Liver (tissue), 3 donors: ENCODE measurements at regions not wholly inside any gene's neighbourhood (a gene's known extent, or its start where the extent isn't known, plus 50 kb on each side); places are given as distances from the start of the nearest gene placed in this dataset.

Source experiments
- RAD21 ChIP-seq, 2 donors: IDR thresholded peaks; 2 replicates each; pipeline ENCODE4 v1.6.1; 2016; ENCODE audit warnings: antibody characterized with exemption in 2 of 2, mild to moderate bottlenecking in 2 of 2
- TF ChIP-seq, protein P1 (sequence below): fragments of 150-350 bp; IDR thresholded peaks from 2 replicates; pipeline ENCODE4 v1.5.1; 2017; ENCODE audit warnings: improper control_type of control experiment, low read depth, low read length; ENCODE audit not compliant: missing input control
- donor health status: healthy.
- donor health status: healthy.

DNA sequence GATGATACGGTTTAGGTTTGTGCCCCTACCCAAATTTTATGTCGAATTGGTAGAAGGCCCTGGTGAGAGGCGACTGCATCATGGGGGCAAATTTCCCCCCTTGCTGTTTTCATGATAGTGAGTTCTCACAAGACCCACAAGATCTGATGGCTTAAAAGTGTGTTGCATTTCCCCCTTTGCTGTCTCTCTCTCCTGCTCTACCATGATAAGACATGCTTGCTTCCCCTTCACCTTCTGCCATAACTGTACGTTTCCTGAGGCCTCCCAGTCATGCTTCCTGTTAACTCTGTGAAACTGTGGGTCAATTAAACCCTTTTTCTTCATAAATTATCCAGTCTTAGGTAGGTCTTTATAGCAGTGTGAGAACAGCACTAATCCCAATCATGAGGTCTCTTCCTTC, 381.2 kb downstream of the RSL24D1 start:
- TF ChIP-seq RAD21 (IDR thresholded peaks at IDR 0.05), result no peak
- TF ChIP-seq, protein P1, sequence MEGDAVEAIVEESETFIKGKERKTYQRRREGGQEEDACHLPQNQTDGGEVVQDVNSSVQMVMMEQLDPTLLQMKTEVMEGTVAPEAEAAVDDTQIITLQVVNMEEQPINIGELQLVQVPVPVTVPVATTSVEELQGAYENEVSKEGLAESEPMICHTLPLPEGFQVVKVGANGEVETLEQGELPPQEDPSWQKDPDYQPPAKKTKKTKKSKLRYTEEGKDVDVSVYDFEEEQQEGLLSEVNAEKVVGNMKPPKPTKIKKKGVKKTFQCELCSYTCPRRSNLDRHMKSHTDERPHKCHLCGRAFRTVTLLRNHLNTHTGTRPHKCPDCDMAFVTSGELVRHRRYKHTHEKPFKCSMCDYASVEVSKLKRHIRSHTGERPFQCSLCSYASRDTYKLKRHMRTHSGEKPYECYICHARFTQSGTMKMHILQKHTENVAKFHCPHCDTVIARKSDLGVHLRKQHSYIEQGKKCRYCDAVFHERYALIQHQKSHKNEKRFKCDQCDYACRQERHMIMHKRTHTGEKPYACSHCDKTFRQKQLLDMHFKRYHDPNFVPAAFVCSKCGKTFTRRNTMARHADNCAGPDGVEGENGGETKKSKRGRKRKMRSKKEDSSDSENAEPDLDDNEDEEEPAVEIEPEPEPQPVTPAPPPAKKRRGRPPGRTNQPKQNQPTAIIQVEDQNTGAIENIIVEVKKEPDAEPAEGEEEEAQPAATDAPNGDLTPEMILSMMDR, result no peak
